Dendritic cell treated with granulocyte-macrophage colony-stimulating factor and Interleukin-4, amounts not matched to agents 40 ng/mL and 50 ng/mL, for 4 days (primary cell): ENCODE measurements at regions not wholly inside any gene's neighbourhood (a gene's known extent, or its start where the extent isn't known, plus 50 kb on each side); places are given as distances from the start of the nearest gene placed in this dataset.
A peak's percentile ranks its signal among the peaks of the same experiment; 100 is the strongest.

Source experiments
- H3K27ac Mint-ChIP-seq: one replicate; pipeline ENCODE4 v1.8.0; 2022; ENCODE audit warnings: mild to moderate bottlenecking, mixed read lengths
- H3K27me3 Mint-ChIP-seq: one replicate; pipeline ENCODE4 v1.8.0; 2022; ENCODE audit warnings: mild to moderate bottlenecking, mixed read lengths
- H3K36me3 Mint-ChIP-seq: one replicate; pipeline ENCODE4 v1.8.0; 2022; ENCODE audit warnings: low read depth, mixed read lengths
- H3K4me1 Mint-ChIP-seq: one replicate; pipeline ENCODE4 v1.8.0; 2022; ENCODE audit warnings: low read depth, mixed read lengths
- H3K4me3 Mint-ChIP-seq: one replicate; pipeline ENCODE4 v1.8.0; 2022; ENCODE audit warnings: mild to moderate bottlenecking, moderate library complexity, mixed read lengths
- H3K9me3 Mint-ChIP-seq: one replicate; pipeline ENCODE4 v1.8.0; 2022; ENCODE audit warnings: mixed read lengths
- intact Hi-C: fragments of 100-400 bp; cut with micrococcal nuclease; formaldehyde crosslinking; loops from one replicate; pipeline ENCODE4 v1.15.0; 2022

- no peaks in the 10 kb centered on the region for H3K9me3 Mint-ChIP-seq
- no peak overlapping the region for H3K27ac Mint-ChIP-seq
- intact Hi-C loops = no loop called here
- H3K4me1 Mint-ChIP-seq = peaks cover 66% of the 10 kb centered on the region
- no peak overlapping the region for H3K4me3 Mint-ChIP-seq
- no peaks in the 10 kb centered on the region for H3K27me3 Mint-ChIP-seq
- H3K36me3 Mint-ChIP-seq = peaks cover 8% of the 10 kb centered on the region
Measured at GRCh38 chr2:38174131-38174530, 98.2 kb upstream of the CYP1B1 start.

GRCh38 chr2:38173683-38174082 lies 97.7 kb upstream of the CYP1B1 start:
- intact Hi-C loops = no loop called here
- Mint-ChIP-seq H3K4me3 (no peak overlapping the region), H3K9me3 (no peaks in the 10 kb centered on the region), H3K36me3 (peaks cover 8% of the 10 kb centered on the region), H3K27ac (no peak overlapping the region), H3K4me1 (peaks cover 66% of the 10 kb centered on the region), H3K27me3 (no peaks in the 10 kb centered on the region)

- intact Hi-C loops = no loop called here
- Mint-ChIP-seq H3K4me1 (peaks cover 52% of the 10 kb centered on the region), H3K9me3 (no peaks in the 10 kb centered on the region), H3K36me3 (peaks cover 8% of the 10 kb centered on the region), H3K27me3 (no peaks in the 10 kb centered on the region), H3K4me3 (no peak overlapping the region), H3K27ac (no peak overlapping the region)
Measured at GRCh38 chr2:38171208-38171855, 95.4 kb upstream of the CYP1B1 start.

GRCh38 chr2:38170733-38171132 lies 94.8 kb upstream of the CYP1B1 start:
- Mint-ChIP-seq H3K27ac (no peak overlapping the region), H3K4me3 (no peak overlapping the region), H3K9me3 (no peaks in the 10 kb centered on the region), H3K27me3 (no peaks in the 10 kb centered on the region), H3K4me1 (peaks cover 50% of the 10 kb centered on the region), H3K36me3 (peaks cover 8% of the 10 kb centered on the region)
- intact Hi-C loops = no loop called here

GRCh38 chr2:38170067-38170466 lies 94.1 kb upstream of the CYP1B1 start:
- Mint-ChIP-seq H3K27ac (no peak overlapping the region), H3K36me3 (peaks cover 9% of the 10 kb centered on the region), H3K4me3 (no peak overlapping the region), H3K4me1 (peaks cover 46% of the 10 kb centered on the region), H3K27me3 (no peaks in the 10 kb centered on the region), H3K9me3 (no peaks in the 10 kb centered on the region)
- intact Hi-C loops = no loop called here

GRCh38 chr2:38168710-38169480 lies 92.9 kb upstream of the CYP1B1 start:
- Mint-ChIP-seq H3K4me1 (peaks cover 47% of the 10 kb centered on the region), H3K27me3 (no peaks in the 10 kb centered on the region), H3K4me3 (no peak overlapping the region), H3K27ac (no peak overlapping the region), H3K36me3 (peaks cover 14% of the 10 kb centered on the region), H3K9me3 (no peaks in the 10 kb centered on the region)
- intact Hi-C loops = no loop called here

- H3K4me1 Mint-ChIP-seq = peaks cover 48% of the 10 kb centered on the region
- no peaks in the 10 kb centered on the region for H3K9me3 Mint-ChIP-seq
- H3K27me3 Mint-ChIP-seq = no peaks in the 10 kb centered on the region
- intact Hi-C loops = no loop called here
- peaks cover 14% of the 10 kb centered on the region for H3K36me3 Mint-ChIP-seq
- no peak overlapping the region for H3K27ac Mint-ChIP-seq
- no peak overlapping the region for H3K4me3 Mint-ChIP-seq
Measured at GRCh38 chr2:38167968-38168350, 92.0 kb upstream of the CYP1B1 start.

- Mint-ChIP-seq H3K9me3 (no peaks in the 10 kb centered on the region), H3K27ac (no peak overlapping the region), H3K4me3 (no peak overlapping the region), H3K27me3 (peaks cover 2% of the 10 kb centered on the region), H3K4me1 (peaks cover 46% of the 10 kb centered on the region), H3K36me3 (peaks cover 6% of the 10 kb centered on the region)
- intact Hi-C loops = no loop called here
Measured at GRCh38 chr2:38165698-38166097, 89.7 kb upstream of the CYP1B1 start.

GRCh38 chr2:38164881-38165280 lies 88.9 kb upstream of the CYP1B1 start:
- Mint-ChIP-seq H3K4me3 (no peak overlapping the region), H3K4me1 (peaks cover 40% of the 10 kb centered on the region), H3K9me3 (no peaks in the 10 kb centered on the region), H3K36me3 (peaks cover 6% of the 10 kb centered on the region), H3K27me3 (peaks cover 2% of the 10 kb centered on the region), H3K27ac (peak overlapping the region; percentile 3)
- intact Hi-C loops = no loop called here

- no peak overlapping the region for H3K27ac Mint-ChIP-seq
- peaks cover 6% of the 10 kb centered on the region for H3K36me3 Mint-ChIP-seq
- H3K27me3 Mint-ChIP-seq = peaks cover 2% of the 10 kb centered on the region
- H3K4me1 Mint-ChIP-seq = peaks cover 29% of the 10 kb centered on the region
- no peak overlapping the region for H3K4me3 Mint-ChIP-seq
- intact Hi-C loops = no loop called here
- no peaks in the 10 kb centered on the region for H3K9me3 Mint-ChIP-seq
Measured at GRCh38 chr2:38163579-38163978, 87.6 kb upstream of the CYP1B1 start.

- no peak overlapping the region for H3K27ac Mint-ChIP-seq
Measured at GRCh38 chr2:38163006-38163405, 87.1 kb upstream of the CYP1B1 start.

GRCh38 chr2:38160516-38160915 lies 84.6 kb upstream of the CYP1B1 start:
- peaks cover 2% of the 10 kb centered on the region for H3K27me3 Mint-ChIP-seq
- intact Hi-C loops = no loop called here

More at GRCh38 chr2:38163006-38163405, 87.1 kb upstream of the CYP1B1 start:
- Mint-ChIP-seq H3K27me3 (peaks cover 2% of the 10 kb centered on the region), H3K36me3 (peaks cover 6% of the 10 kb centered on the region), H3K4me3 (no peak overlapping the region), H3K4me1 (peaks cover 24% of the 10 kb centered on the region), H3K9me3 (no peaks in the 10 kb centered on the region)
- intact Hi-C loops = no loop called here

GRCh38 chr2:38159597-38159996 lies 83.6 kb upstream of the CYP1B1 start:
- peaks cover 2% of the 10 kb centered on the region for H3K27me3 Mint-ChIP-seq
- H3K27ac Mint-ChIP-seq = no peak overlapping the region
- peaks cover under 1% of the 10 kb centered on the region for H3K36me3 Mint-ChIP-seq
- H3K4me3 Mint-ChIP-seq = no peak overlapping the region
- peaks cover 40% of the 10 kb centered on the region for H3K4me1 Mint-ChIP-seq
- intact Hi-C loops = no loop called here
- no peaks in the 10 kb centered on the region for H3K9me3 Mint-ChIP-seq

More at GRCh38 chr2:38160516-38160915, 84.6 kb upstream of the CYP1B1 start:
- no peak overlapping the region for H3K4me3 Mint-ChIP-seq
- peaks cover 38% of the 10 kb centered on the region for H3K4me1 Mint-ChIP-seq
- H3K27ac Mint-ChIP-seq = no peak overlapping the region
- no peaks in the 10 kb centered on the region for H3K9me3 Mint-ChIP-seq
- peaks cover 6% of the 10 kb centered on the region for H3K36me3 Mint-ChIP-seq

GRCh38 chr2:38159191-38159590 lies 83.2 kb upstream of the CYP1B1 start:
- Mint-ChIP-seq H3K9me3 (peaks cover 2% of the 10 kb centered on the region), H3K36me3 (no peaks in the 10 kb centered on the region), H3K27me3 (peaks cover 2% of the 10 kb centered on the region), H3K4me1 (peaks cover 41% of the 10 kb centered on the region), H3K4me3 (no peak overlapping the region), H3K27ac (no peak overlapping the region)
- intact Hi-C loops = no loop called here
